GM23338 (cell line): ENCODE measurements at regions not wholly inside any gene's neighbourhood (a gene's known extent, or its start where the extent isn't known, plus 50 kb on each side); places are given as distances from the start of the nearest gene placed in this dataset.

Experiments used
- EZH2 ChIP-seq: fragments of 200-600 bp; sonication (generic); IDR thresholded peaks from one replicate; pipeline ENCODE4 v1.8.0; 2017; ENCODE audit warnings: antibody characterized with exemption, mild to moderate bottlenecking, low read depth; ENCODE audit not compliant: unreplicated experiment
- EZH2phosphoT487 ChIP-seq: fragments of 200-600 bp; sonication (generic); IDR thresholded peaks from one replicate; pipeline ENCODE4 v1.8.1; 2018; ENCODE audit warnings: antibody characterized with exemption; ENCODE audit not compliant: unreplicated experiment
- POLR2AphosphoS5 ChIP-seq: IDR thresholded peaks from 2 replicates; pipeline ENCODE4 v1.6.1; 2016; ENCODE audit warnings: antibody characterized with exemption, low read depth
- STAT1 ChIP-seq: IDR thresholded peaks from one replicate; pipeline ENCODE4 v1.6.1; 2016; ENCODE audit warnings: antibody characterized with exemption; ENCODE audit not compliant: unreplicated experiment
- TF ChIP-seq, protein P1 (sequence below), 2 experiments: fragments of 200-600 bp in 1 of 2; sonication (generic) in 1 of 2; conservative IDR thresholded peaks; 2 replicates each; pipeline versions ENCODE4 v1.5.1 to v1.6.1; 2016 to 2017; ENCODE audit warnings: antibody characterized with exemption in 2 of 2, low read depth in 2 of 2, mild to moderate bottlenecking in 2 of 2, moderate library complexity in 1 of 2

GRCh38 chr2:128622371-128622770 lies 303.7 kb upstream of the HS6ST1 start:
- TF ChIP-seq, protein P1, sequence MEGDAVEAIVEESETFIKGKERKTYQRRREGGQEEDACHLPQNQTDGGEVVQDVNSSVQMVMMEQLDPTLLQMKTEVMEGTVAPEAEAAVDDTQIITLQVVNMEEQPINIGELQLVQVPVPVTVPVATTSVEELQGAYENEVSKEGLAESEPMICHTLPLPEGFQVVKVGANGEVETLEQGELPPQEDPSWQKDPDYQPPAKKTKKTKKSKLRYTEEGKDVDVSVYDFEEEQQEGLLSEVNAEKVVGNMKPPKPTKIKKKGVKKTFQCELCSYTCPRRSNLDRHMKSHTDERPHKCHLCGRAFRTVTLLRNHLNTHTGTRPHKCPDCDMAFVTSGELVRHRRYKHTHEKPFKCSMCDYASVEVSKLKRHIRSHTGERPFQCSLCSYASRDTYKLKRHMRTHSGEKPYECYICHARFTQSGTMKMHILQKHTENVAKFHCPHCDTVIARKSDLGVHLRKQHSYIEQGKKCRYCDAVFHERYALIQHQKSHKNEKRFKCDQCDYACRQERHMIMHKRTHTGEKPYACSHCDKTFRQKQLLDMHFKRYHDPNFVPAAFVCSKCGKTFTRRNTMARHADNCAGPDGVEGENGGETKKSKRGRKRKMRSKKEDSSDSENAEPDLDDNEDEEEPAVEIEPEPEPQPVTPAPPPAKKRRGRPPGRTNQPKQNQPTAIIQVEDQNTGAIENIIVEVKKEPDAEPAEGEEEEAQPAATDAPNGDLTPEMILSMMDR (conservative IDR thresholded peaks at IDR 0.05; ENCODE audit: low read depth in 2 of 2) = no peak
- TF ChIP-seq POLR2AphosphoS5 (no peak), EZH2 (no peak), EZH2phosphoT487 (no peak), STAT1 (no peak)
